Calu3 (cell line): ENCODE measurements at regions not wholly inside any gene's neighbourhood (a gene's known extent, or its start where the extent isn't known, plus 50 kb on each side); places are given as distances from the start of the nearest gene placed in this dataset.
"Not testable (repeated sequence)": the region's sequence is repeated elsewhere in the genome, so short reads cannot be mapped to it uniquely, and the experiment has no call there.

Experiments used
- BruUV-seq: library from RNA; stranded (reverse); fragments of 400-500 nt; replicated peaks from 2 replicates; lab custom pipeline; 2021; lab: Mats Ljungman, UMichigan
- CTCF ChIA-PET: fragments of 300-600 bp; sonication (Branson Sonifier 250); formaldehyde crosslinking; loops from one replicate; lab custom pipeline; 2022; ENCODE audit warnings: antibody characterized with exemption; lab: Charles Lee
- DNase-seq: peaks from one replicate; pipeline ENCODE4 v3.0.0; 2022
- H3K27ac Mint-ChIP-seq: one replicate; pipeline ENCODE4 v1.8.0; 2022; ENCODE audit warnings: mixed read lengths; ENCODE audit not compliant: unreplicated experiment
- H3K27me3 Mint-ChIP-seq: one replicate; pipeline ENCODE4 v1.8.0; 2022; ENCODE audit warnings: mixed read lengths; ENCODE audit not compliant: unreplicated experiment
- H3K36me3 Mint-ChIP-seq: one replicate; pipeline ENCODE4 v1.8.0; 2022; ENCODE audit warnings: mild to moderate bottlenecking, moderate library complexity, mixed read lengths; ENCODE audit not compliant: insufficient read depth, unreplicated experiment
- H3K4me1 Mint-ChIP-seq: one replicate; pipeline ENCODE4 v1.8.0; 2022; ENCODE audit warnings: mild to moderate bottlenecking, low read depth, mixed read lengths; ENCODE audit not compliant: unreplicated experiment
- H3K4me3 Mint-ChIP-seq: one replicate; pipeline ENCODE4 v1.8.0; 2022; ENCODE audit warnings: mild to moderate bottlenecking, low read depth, moderate library complexity, mixed read lengths; ENCODE audit not compliant: unreplicated experiment
- H3K9me3 Mint-ChIP-seq: one replicate; pipeline ENCODE4 v1.8.0; 2022; ENCODE audit warnings: low read depth, mixed read lengths; ENCODE audit not compliant: unreplicated experiment
- intact Hi-C: fragments of 100-400 bp; cut with micrococcal nuclease; formaldehyde crosslinking; loops from one replicate; pipeline ENCODE4 v1.10.0; 2022; ENCODE audit not compliant: unreplicated experiment
- TF ChIP-seq, protein P1 (sequence below): fragments of 200-600 bp; IDR thresholded peaks from one replicate; pipeline ENCODE4 v1.8.0; 2022; ENCODE audit warnings: antibody characterized with exemption; ENCODE audit not compliant: unreplicated experiment

DNA sequence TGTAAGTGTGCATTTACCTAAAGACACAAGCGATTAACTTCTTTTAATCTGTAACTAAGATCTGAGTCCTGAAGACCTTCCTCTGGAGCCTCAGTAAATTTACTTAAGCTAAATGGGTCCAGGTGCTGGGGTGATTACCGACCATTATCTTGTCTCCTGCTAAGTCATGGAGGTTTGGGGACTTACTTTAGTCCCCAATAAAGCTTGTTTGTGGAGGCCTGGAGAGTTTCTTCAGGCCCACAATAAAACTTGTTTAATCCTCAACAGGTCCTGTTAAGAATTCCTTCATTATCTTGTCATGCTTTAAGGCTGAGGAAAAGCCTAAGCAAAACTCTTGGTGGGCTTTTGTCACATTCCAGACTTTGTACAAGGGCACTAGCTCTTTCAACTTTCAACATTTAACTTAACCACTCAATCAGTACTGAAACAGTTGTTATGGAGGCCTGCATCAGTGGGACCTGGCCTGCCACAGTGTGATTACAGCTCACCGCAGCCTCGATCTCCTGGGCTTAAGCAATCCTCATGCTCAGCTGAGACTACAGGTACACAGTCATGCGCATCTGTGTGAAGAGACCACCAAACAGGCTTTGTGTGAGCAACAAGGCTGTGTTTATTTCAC, 84.0 kb downstream of the FMO4 start:
- H3K4me3 Mint-ChIP-seq, result no peak overlapping the region
- intact Hi-C loops, result no loop called here
- no TSS peak for BruUV-seq
- CTCF ChIA-PET, result interaction anchor here (0.6 kb wide), 1 partner anchor 143 kb away, joined by 3 read pairs; no protein-coding TSS in a partner anchor
- H3K4me1 Mint-ChIP-seq, result peaks cover 13% of the 10 kb centered on the region
- H3K27ac Mint-ChIP-seq, result no peak overlapping the region
- DNase-seq, result no peak
- TF ChIP-seq, protein P1, sequence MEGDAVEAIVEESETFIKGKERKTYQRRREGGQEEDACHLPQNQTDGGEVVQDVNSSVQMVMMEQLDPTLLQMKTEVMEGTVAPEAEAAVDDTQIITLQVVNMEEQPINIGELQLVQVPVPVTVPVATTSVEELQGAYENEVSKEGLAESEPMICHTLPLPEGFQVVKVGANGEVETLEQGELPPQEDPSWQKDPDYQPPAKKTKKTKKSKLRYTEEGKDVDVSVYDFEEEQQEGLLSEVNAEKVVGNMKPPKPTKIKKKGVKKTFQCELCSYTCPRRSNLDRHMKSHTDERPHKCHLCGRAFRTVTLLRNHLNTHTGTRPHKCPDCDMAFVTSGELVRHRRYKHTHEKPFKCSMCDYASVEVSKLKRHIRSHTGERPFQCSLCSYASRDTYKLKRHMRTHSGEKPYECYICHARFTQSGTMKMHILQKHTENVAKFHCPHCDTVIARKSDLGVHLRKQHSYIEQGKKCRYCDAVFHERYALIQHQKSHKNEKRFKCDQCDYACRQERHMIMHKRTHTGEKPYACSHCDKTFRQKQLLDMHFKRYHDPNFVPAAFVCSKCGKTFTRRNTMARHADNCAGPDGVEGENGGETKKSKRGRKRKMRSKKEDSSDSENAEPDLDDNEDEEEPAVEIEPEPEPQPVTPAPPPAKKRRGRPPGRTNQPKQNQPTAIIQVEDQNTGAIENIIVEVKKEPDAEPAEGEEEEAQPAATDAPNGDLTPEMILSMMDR, result no peak
- H3K27me3 Mint-ChIP-seq, result no peaks in the 10 kb centered on the region
- H3K9me3 Mint-ChIP-seq, result no peaks in the 10 kb centered on the region
- H3K36me3 Mint-ChIP-seq, result no peaks in the 10 kb centered on the region

DNA sequence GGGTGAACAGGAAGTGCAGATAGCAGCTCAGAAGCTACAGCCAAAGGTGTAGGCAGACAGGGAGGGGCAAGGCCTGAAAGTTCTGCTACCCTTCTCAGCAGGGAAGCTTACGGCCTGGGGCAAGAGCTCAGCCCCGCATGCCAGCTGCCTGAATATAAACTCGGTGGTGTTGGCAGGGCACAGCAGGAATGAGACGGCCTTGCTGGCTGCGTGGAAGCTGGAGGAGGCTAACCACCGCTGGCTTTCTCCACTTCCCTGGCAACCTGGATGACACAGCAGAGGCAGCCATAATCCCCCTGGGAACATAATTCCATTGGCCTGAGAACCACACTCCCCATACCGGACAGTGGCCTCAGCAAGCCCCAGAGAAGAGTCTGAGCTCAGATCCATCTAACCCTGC, 81.9 kb upstream of the PRRC2C start:
- DNase-seq, result no peak
- intact Hi-C loops, result loop anchor here (5.0 to 10.0 kb wide), 2 partner anchors 321 to 439 kb away; no protein-coding TSS in a partner anchor
- no peak overlapping the region for H3K4me3 Mint-ChIP-seq
- peaks cover 24% of the 10 kb centered on the region for H3K4me1 Mint-ChIP-seq
- H3K27me3 Mint-ChIP-seq, result no peaks in the 10 kb centered on the region
- H3K9me3 Mint-ChIP-seq, result no peaks in the 10 kb centered on the region
- no peaks in the 10 kb centered on the region for H3K36me3 Mint-ChIP-seq
- peak overlapping the region; percentile 13 for H3K27ac Mint-ChIP-seq
- no TSS peak for BruUV-seq
- CTCF ChIA-PET, result interaction anchor here (0.6 to 1.5 kb wide), 4 partner anchors 19 to 328 kb away, joined by 3 to 7 read pairs (median 5); partner anchors contain the start of gene FMO4
- TF ChIP-seq, protein P1, result no peak

DNA sequence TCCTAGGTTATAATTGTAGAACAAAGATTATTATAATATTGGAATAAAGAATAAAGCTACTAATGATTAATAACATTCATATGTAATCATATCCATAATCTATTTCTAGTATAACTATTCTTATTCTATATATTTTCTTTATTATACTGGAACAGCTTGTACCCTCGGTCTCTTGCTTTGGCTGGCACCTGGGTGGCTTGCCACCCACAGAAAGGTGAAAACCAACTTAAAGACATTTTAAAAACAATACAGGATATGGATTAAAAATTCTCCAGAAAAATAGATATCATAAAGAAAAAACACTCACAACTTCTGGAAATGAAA, 80.0 kb upstream of the PRRC2C start:
- DNase-seq, result no peak
- no TSS peak for BruUV-seq
- Mint-ChIP-seq H3K36me3 (no peaks in the 10 kb centered on the region), H3K4me3 (no peak overlapping the region), H3K27ac (no peak overlapping the region), H3K4me1 (peaks cover 24% of the 10 kb centered on the region), H3K27me3 (no peaks in the 10 kb centered on the region), H3K9me3 (no peaks in the 10 kb centered on the region)
- TF ChIP-seq, protein P1, result no peak
- CTCF ChIA-PET, result no interaction called here
- intact Hi-C loops, result loop anchor here (1.0 to 10.0 kb wide), 3 partner anchors 91 to 441 kb away; partner anchors contain the start of gene FMO4

DNA sequence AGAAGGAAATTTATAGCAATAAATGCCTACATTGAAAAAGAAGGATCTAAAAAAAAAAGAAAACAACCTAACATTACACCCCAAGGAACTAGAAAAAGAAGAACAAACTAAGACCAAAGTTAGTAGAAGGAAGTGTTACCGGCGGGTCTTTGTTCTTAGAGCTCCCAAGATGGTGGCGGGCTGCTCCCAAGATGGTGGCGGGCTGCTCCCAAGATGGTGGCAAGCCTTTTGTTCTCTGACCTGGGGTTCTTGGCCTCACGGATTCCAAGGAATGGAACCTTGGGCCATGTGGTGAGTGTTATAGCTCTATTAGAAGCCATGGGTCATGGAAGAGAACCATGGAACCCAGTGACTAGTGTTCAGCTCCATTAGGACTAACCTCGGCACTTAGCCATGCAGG, 71.8 kb upstream of the PRRC2C start:
- intact Hi-C loops, BruUV-seq, H3K27me3 Mint-ChIP-seq, H3K9me3 Mint-ChIP-seq, CTCF ChIA-PET, H3K4me1 Mint-ChIP-seq, DNase-seq, H3K36me3 Mint-ChIP-seq, H3K4me3 Mint-ChIP-seq, H3K27ac Mint-ChIP-seq: not testable (repeated sequence)

GRCh38 chr1:171418546-171418945, 66.8 kb upstream of the PRRC2C start:
- Mint-ChIP-seq H3K27ac (no peak overlapping the region), H3K27me3 (no peaks in the 10 kb centered on the region), H3K4me1 (peaks cover 28% of the 10 kb centered on the region), H3K36me3 (peaks cover 5% of the 10 kb centered on the region), H3K9me3 (no peaks in the 10 kb centered on the region), H3K4me3 (no peak overlapping the region)
- DNase-seq, result no peak
- intact Hi-C loops, result no loop called here
- TF ChIP-seq, protein P1, result no peak
- CTCF ChIA-PET, result no interaction called here
- no TSS peak for BruUV-seq
